GM23338 (cell line): ENCODE measurements at regions not wholly inside any gene's neighbourhood (a gene's known extent, or its start where the extent isn't known, plus 50 kb on each side); places are given as distances from the start of the nearest gene placed in this dataset.

ENCODE experiments used
- ATAC-seq: fragments of 200-7000 bp; cut with Tn5 transposase; 3 replicates; pipeline ENCODE4 v1.9.1; 2020
- DNase-seq: peaks from one replicate; pipeline ENCODE4 v3.0.0-alpha.2; 2015; ENCODE audit warnings: low spot score
- H2AFZ ChIP-seq: fragments of 200-600 bp; sonication (generic); 2 replicates; pipeline ENCODE4 v1.8.0; 2016; ENCODE audit warnings: antibody characterized with exemption, mild to moderate bottlenecking, moderate library complexity
- H3F3A ChIP-seq: fragments of 200-600 bp; sonication (generic); replicated peaks from 2 replicates; pipeline ENCODE4 v1.8.0; 2017; ENCODE audit warnings: antibody characterized with exemption, mixed run types, low read depth
- H3K27ac ChIP-seq: fragments of 200-600 bp; sonication (generic); 2 replicates; pipeline ENCODE4 v1.6.1; 2016; ENCODE audit warnings: low read depth
- H3K27me3 ChIP-seq: fragments of 200-600 bp; sonication (generic); 2 replicates; pipeline ENCODE4 v1.8.0; 2016; ENCODE audit warnings: mild to moderate bottlenecking, mixed run types, moderate library complexity; ENCODE audit not compliant: insufficient read depth
- H3K36me3 ChIP-seq: fragments of 200-600 bp; sonication (generic); 2 replicates; pipeline ENCODE4 v1.8.0; 2016; ENCODE audit warnings: mild to moderate bottlenecking; ENCODE audit not compliant: insufficient read depth
- H3K4me1 ChIP-seq: fragments of 200-600 bp; sonication (generic); 2 replicates; pipeline ENCODE4 v1.8.0; 2016; ENCODE audit warnings: mild to moderate bottlenecking, moderate library complexity; ENCODE audit not compliant: insufficient read depth
- H3K4me2 ChIP-seq: fragments of 200-600 bp; sonication (generic); 2 replicates; pipeline ENCODE4 v1.7.1; 2017; ENCODE audit warnings: mixed run types
- H3K4me3 ChIP-seq: fragments of 200-600 bp; sonication (generic); 2 replicates; pipeline ENCODE4 v1.6.1; 2016; ENCODE audit warnings: mixed run types
- H3K79me2 ChIP-seq: fragments of 200-600 bp; sonication (generic); replicated peaks from 2 replicates; pipeline ENCODE4 v1.8.0; 2017; ENCODE audit warnings: mild to moderate bottlenecking; ENCODE audit not compliant: insufficient read depth
- H3K9me2 ChIP-seq: fragments of 200-600 bp; sonication (generic); 2 replicates; pipeline ENCODE4 v1.8.0; 2017; ENCODE audit not compliant: insufficient read depth
- H4K20me1 ChIP-seq: fragments of 200-600 bp; sonication (generic); replicated peaks from 2 replicates; pipeline ENCODE4 v1.8.0; 2017; ENCODE audit warnings: mild to moderate bottlenecking; ENCODE audit not compliant: insufficient read depth
- H3K27ac Mint-ChIP-seq: 2 replicates; pipeline ENCODE4 v1.8.0; 2020; ENCODE audit warnings: inconsistent platforms, mild to moderate bottlenecking, moderate library complexity, mixed read lengths
- H3K27me3 Mint-ChIP-seq: 3 replicates; pipeline ENCODE4 v1.8.0; 2022; ENCODE audit warnings: low read depth, mild to moderate bottlenecking, moderate library complexity, mixed read lengths, inconsistent platforms; ENCODE audit not compliant: insufficient read depth, poor library complexity
- H3K36me3 Mint-ChIP-seq: 3 replicates; pipeline ENCODE4 v1.8.0; 2021; ENCODE audit warnings: low read depth, mild to moderate bottlenecking, inconsistent platforms, moderate library complexity, mixed read lengths
- H3K4me1 Mint-ChIP-seq: 3 replicates; pipeline ENCODE4 v1.8.0; 2020; ENCODE audit warnings: mild to moderate bottlenecking, inconsistent platforms, mixed read lengths
- H3K4me3 Mint-ChIP-seq: 3 replicates; pipeline ENCODE4 v1.8.0; 2021; ENCODE audit warnings: moderate library complexity, mild to moderate bottlenecking, inconsistent platforms, mixed read lengths
- H3K9me3 Mint-ChIP-seq: 3 replicates; pipeline ENCODE4 v1.8.0; 2020; ENCODE audit warnings: moderate library complexity, mild to moderate bottlenecking, inconsistent platforms, mixed read lengths
- ETS1 ChIP-seq: IDR thresholded peaks from 2 replicates; pipeline ENCODE4 v1.6.1; 2016; ENCODE audit warnings: antibody characterized with exemption
- EZH2phosphoT487 ChIP-seq: fragments of 200-600 bp; sonication (generic); IDR thresholded peaks from one replicate; pipeline ENCODE4 v1.8.1; 2018; ENCODE audit warnings: antibody characterized with exemption; ENCODE audit not compliant: unreplicated experiment
- JUNB ChIP-seq: IDR thresholded peaks from one replicate; pipeline ENCODE4 v1.6.1; 2016; ENCODE audit warnings: antibody characterized with exemption; ENCODE audit not compliant: unreplicated experiment
- POLR2AphosphoS5 ChIP-seq: IDR thresholded peaks from 2 replicates; pipeline ENCODE4 v1.6.1; 2016; ENCODE audit warnings: antibody characterized with exemption, low read depth
- STAT1 ChIP-seq: IDR thresholded peaks from one replicate; pipeline ENCODE4 v1.6.1; 2016; ENCODE audit warnings: antibody characterized with exemption; ENCODE audit not compliant: unreplicated experiment
- ZNF331 ChIP-seq: fragments of 250-450 bp; sonication (Bioruptor Pico); IDR thresholded peaks from 2 replicates; pipeline ENCODE4 v1.5.0; 2020; ENCODE audit warnings: low read depth, mild to moderate bottlenecking, moderate library complexity
- ZNF462 ChIP-seq: fragments of 250-450 bp; sonication (Bioruptor Pico); IDR thresholded peaks from 2 replicates; pipeline ENCODE4 v1.5.0; 2020; ENCODE audit warnings: mild to moderate bottlenecking, moderate library complexity

- TF ChIP-seq ZNF462 (CRISPR knock-in tag) (no peak), STAT1 (no peak), ETS1 (no peak)
Observed at GRCh38 chr17:77581480-77581879, 377.0 kb upstream of the TNRC6C start (continued).

GRCh38 chr17:77585142-77585860 is 373.2 kb upstream of the TNRC6C start:
- H3K4me3 Mint-ChIP-seq: no peak overlapping the region; the same call in 2 of the 3 replicates
- ATAC-seq: no peak

More at GRCh38 chr17:77585142-77585860, 373.2 kb upstream of the TNRC6C start:
- H3K4me3 ChIP-seq: no peak overlapping the region
- no peaks in the 10 kb centered on the region for H3K36me3 ChIP-seq
- no peaks in the 10 kb centered on the region for H4K20me1 ChIP-seq
- Mint-ChIP-seq H3K36me3 (no peaks in the 10 kb centered on the region), H3K4me1 (no peaks in the 10 kb centered on the region; the same call in 2 of the 3 replicates), H3K9me3 (peaks cover 6% of the 10 kb centered on the region; the same call in 1 of the 3 replicates), H3K27me3 (peaks cover 3% of the 10 kb centered on the region), H3K27ac (no peak overlapping the region)
- no peak for DNase-seq
- no peak overlapping the region for H3K4me2 ChIP-seq
- H3K79me2 ChIP-seq: no peaks in the 10 kb centered on the region
- no peaks in the 10 kb centered on the region for H3K27me3 ChIP-seq
- no peak overlapping the region for H3K27ac ChIP-seq
- no peaks in the 10 kb centered on the region for H3F3A ChIP-seq
- no peak overlapping the region for H2AFZ ChIP-seq
- H3K9me2 ChIP-seq: no peaks in the 10 kb centered on the region; the same call in 1 of the 2 replicates
- no peaks in the 10 kb centered on the region for H3K4me1 ChIP-seq
- TF ChIP-seq ZNF331: no peak
- TF ChIP-seq POLR2AphosphoS5: no peak
- TF ChIP-seq ZNF462 (CRISPR knock-in tag): no peak
- TF ChIP-seq JUNB: no peak
- no peak for TF ChIP-seq EZH2phosphoT487
